A549 (cell line): ENCODE measurements at regions not wholly inside any gene's neighbourhood (a gene's known extent, or its start where the extent isn't known, plus 50 kb on each side); places are given as distances from the start of the nearest gene placed in this dataset.
"Not testable (repeated sequence)": the region's sequence is repeated elsewhere in the genome, so short reads cannot be mapped to it uniquely, and the experiment has no call there.

Source experiments
- ELK1 ChIP-seq: fragments of 150-350 bp; IDR thresholded peaks from 2 replicates; pipeline ENCODE4 v1.6.1; 2014; ENCODE audit warnings: low read depth, mild to moderate bottlenecking, low read length
- EP300 ChIP-seq, 2 experiments: fragments of >200 bp; sonication (Bioruptor Twin); formaldehyde crosslinking; IDR thresholded peaks; 2 replicates in 1 of 2; 3 replicates in 1 of 2; pipeline ENCODE4 v1.6.1; 2016 to 2017
- JUN ChIP-seq, 2 experiments: fragments of >200 bp; sonication (Bioruptor Twin); formaldehyde crosslinking; IDR thresholded peaks; 2 replicates in 1 of 2; 3 replicates in 1 of 2; pipeline ENCODE4 v1.6.1; 2016 to 2017
- MAZ ChIP-seq: fragments of 150-350 bp; IDR thresholded peaks from 2 replicates; pipeline ENCODE4 v1.6.1; 2014; ENCODE audit warnings: antibody characterized with exemption, low read depth, low read length, borderline replicate concordance
- POLR2A ChIP-seq: IDR thresholded peaks from 2 replicates; pipeline ENCODE4 v1.6.1; 2012; ENCODE audit warnings: mild to moderate bottlenecking, low read length
- RFX5 ChIP-seq: fragments of 450-650 bp; IDR thresholded peaks from 2 replicates; pipeline ENCODE4 v1.7.1; 2014; ENCODE audit warnings: antibody characterized with exemption, mild to moderate bottlenecking, moderate library complexity
- SREBF2 ChIP-seq: fragments of 450-650 bp; IDR thresholded peaks from 2 replicates; pipeline ENCODE4 v1.6.1; 2014; ENCODE audit warnings: mild to moderate bottlenecking, moderate library complexity
- TF ChIP-seq, protein P1 (sequence below): fragments of >200 bp; sonication (Bioruptor Twin); formaldehyde crosslinking; IDR thresholded peaks from 3 replicates; pipeline ENCODE4 v1.5.1; 2016
- TF ChIP-seq, protein P2 (sequence below): fragments of 450-650 bp; IDR thresholded peaks from 2 replicates; pipeline ENCODE4 v1.6.1; 2014; ENCODE audit warnings: antibody characterized with exemption
- TF ChIP-seq, protein P3 (sequence below): fragments of 200-600 bp; sonication (generic); IDR thresholded peaks from 2 replicates; pipeline ENCODE4 v1.6.1; 2016; ENCODE audit warnings: antibody characterized with exemption, mild to moderate bottlenecking, moderate library complexity
- TF ChIP-seq, protein P4 (sequence below): IDR thresholded peaks from 2 replicates; pipeline ENCODE4 v1.6.1; 2012

DNA sequence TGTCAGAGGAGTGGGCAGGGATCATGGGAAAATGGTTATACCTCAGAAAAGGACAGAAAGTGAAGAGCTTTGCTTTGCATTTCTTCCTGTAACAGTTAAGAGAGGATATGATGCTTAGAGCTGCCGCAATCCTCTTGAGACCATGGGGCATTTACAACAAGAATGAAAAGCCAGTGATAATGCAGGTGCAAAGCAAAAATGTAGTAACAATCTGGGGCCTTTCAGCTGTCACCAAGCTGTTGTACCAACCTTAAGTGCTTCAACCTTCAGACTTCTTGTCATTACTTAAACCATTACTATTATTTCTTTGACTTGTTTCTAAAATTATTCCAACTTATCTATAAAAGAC lies 1337.6 kb downstream of the RPIA start:
- TF ChIP-seq, protein P1, sequence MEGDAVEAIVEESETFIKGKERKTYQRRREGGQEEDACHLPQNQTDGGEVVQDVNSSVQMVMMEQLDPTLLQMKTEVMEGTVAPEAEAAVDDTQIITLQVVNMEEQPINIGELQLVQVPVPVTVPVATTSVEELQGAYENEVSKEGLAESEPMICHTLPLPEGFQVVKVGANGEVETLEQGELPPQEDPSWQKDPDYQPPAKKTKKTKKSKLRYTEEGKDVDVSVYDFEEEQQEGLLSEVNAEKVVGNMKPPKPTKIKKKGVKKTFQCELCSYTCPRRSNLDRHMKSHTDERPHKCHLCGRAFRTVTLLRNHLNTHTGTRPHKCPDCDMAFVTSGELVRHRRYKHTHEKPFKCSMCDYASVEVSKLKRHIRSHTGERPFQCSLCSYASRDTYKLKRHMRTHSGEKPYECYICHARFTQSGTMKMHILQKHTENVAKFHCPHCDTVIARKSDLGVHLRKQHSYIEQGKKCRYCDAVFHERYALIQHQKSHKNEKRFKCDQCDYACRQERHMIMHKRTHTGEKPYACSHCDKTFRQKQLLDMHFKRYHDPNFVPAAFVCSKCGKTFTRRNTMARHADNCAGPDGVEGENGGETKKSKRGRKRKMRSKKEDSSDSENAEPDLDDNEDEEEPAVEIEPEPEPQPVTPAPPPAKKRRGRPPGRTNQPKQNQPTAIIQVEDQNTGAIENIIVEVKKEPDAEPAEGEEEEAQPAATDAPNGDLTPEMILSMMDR = not testable (repeated sequence)
- TF ChIP-seq, protein P2, sequence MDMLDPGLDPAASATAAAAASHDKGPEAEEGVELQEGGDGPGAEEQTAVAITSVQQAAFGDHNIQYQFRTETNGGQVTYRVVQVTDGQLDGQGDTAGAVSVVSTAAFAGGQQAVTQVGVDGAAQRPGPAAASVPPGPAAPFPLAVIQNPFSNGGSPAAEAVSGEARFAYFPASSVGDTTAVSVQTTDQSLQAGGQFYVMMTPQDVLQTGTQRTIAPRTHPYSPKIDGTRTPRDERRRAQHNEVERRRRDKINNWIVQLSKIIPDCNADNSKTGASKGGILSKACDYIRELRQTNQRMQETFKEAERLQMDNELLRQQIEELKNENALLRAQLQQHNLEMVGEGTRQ = not testable (repeated sequence)
- not testable (repeated sequence) for TF ChIP-seq SREBF2; MAZ; RFX5; POLR2A; JUN (IDR thresholded peaks at IDR 0.05); EP300 (IDR thresholded peaks at IDR 0.05); ELK1
- TF ChIP-seq, protein P3, sequence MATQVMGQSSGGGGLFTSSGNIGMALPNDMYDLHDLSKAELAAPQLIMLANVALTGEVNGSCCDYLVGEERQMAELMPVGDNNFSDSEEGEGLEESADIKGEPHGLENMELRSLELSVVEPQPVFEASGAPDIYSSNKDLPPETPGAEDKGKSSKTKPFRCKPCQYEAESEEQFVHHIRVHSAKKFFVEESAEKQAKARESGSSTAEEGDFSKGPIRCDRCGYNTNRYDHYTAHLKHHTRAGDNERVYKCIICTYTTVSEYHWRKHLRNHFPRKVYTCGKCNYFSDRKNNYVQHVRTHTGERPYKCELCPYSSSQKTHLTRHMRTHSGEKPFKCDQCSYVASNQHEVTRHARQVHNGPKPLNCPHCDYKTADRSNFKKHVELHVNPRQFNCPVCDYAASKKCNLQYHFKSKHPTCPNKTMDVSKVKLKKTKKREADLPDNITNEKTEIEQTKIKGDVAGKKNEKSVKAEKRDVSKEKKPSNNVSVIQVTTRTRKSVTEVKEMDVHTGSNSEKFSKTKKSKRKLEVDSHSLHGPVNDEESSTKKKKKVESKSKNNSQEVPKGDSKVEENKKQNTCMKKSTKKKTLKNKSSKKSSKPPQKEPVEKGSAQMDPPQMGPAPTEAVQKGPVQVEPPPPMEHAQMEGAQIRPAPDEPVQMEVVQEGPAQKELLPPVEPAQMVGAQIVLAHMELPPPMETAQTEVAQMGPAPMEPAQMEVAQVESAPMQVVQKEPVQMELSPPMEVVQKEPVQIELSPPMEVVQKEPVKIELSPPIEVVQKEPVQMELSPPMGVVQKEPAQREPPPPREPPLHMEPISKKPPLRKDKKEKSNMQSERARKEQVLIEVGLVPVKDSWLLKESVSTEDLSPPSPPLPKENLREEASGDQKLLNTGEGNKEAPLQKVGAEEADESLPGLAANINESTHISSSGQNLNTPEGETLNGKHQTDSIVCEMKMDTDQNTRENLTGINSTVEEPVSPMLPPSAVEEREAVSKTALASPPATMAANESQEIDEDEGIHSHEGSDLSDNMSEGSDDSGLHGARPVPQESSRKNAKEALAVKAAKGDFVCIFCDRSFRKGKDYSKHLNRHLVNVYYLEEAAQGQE = not testable (repeated sequence)
- TF ChIP-seq, protein P4, sequence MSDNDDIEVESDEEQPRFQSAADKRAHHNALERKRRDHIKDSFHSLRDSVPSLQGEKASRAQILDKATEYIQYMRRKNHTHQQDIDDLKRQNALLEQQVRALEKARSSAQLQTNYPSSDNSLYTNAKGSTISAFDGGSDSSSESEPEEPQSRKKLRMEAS = not testable (repeated sequence)
